ENCODE measurements at regions not wholly inside any gene's neighbourhood (a gene's known extent, or its start where the extent isn't known, plus 50 kb on each side); places are given as distances from the start of the nearest gene placed in this dataset.

DNA sequence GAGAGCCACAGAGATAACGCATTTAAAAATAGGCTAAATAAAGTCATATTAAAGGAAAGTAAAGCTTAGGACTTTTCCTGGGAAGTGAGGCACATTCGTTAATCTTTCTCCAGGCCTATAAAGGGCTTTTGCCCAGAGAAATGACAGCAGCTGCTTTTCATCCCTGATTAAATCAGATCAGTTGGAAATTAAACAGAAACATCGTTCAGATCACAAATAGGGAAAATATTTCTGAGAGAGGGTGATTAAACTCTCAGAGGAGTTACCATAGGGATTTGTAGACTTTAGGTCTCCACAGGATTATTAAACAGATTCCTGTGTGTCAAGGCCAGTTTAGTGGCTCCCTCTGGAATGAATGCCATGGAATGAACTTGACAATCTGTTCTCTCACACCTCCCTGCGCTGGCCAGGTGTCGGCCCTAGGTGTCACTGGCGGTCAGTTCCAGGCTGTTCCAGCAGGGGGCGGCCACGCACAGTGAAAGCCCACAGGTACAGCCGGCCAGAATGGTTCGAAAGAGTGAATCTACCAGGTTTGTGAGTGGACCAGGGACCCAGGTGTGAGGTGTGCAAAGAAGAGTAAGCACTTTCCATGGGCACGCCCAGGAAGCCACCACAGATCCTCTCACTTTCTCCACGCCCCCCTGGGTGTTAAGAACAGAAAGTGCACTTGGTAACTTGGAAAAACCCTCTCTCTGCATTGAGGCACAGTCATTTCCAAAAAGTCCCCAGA lies 253.0 kb upstream of the RASGRP1 start:
- DNase-seq (ENCODE audit: low spot score in 2 of 2): peak; percentile 80 to 96
- no peak overlapping the region for H3K4me3 ChIP-seq (ENCODE audit: low read depth, poor library complexity, severe bottlenecking)
- intact Hi-C loops (cut with DNase I; ENCODE audit: low total_unique reads): loop anchor here (10.0 kb wide), 1 partner anchor 937 kb away; no protein-coding TSS in a partner anchor
- TF ChIP-seq, protein P1, sequence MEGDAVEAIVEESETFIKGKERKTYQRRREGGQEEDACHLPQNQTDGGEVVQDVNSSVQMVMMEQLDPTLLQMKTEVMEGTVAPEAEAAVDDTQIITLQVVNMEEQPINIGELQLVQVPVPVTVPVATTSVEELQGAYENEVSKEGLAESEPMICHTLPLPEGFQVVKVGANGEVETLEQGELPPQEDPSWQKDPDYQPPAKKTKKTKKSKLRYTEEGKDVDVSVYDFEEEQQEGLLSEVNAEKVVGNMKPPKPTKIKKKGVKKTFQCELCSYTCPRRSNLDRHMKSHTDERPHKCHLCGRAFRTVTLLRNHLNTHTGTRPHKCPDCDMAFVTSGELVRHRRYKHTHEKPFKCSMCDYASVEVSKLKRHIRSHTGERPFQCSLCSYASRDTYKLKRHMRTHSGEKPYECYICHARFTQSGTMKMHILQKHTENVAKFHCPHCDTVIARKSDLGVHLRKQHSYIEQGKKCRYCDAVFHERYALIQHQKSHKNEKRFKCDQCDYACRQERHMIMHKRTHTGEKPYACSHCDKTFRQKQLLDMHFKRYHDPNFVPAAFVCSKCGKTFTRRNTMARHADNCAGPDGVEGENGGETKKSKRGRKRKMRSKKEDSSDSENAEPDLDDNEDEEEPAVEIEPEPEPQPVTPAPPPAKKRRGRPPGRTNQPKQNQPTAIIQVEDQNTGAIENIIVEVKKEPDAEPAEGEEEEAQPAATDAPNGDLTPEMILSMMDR (IDR thresholded peaks at IDR 0.05): peak in 1 of 3 donors; percentile 96
- no peak for TF ChIP-seq POLR2A (IDR thresholded peaks at IDR 0.05)
- 19 to 20% methylated on average over 12 of the region's 12 CpGs for WGBS, 2 donors

DNA sequence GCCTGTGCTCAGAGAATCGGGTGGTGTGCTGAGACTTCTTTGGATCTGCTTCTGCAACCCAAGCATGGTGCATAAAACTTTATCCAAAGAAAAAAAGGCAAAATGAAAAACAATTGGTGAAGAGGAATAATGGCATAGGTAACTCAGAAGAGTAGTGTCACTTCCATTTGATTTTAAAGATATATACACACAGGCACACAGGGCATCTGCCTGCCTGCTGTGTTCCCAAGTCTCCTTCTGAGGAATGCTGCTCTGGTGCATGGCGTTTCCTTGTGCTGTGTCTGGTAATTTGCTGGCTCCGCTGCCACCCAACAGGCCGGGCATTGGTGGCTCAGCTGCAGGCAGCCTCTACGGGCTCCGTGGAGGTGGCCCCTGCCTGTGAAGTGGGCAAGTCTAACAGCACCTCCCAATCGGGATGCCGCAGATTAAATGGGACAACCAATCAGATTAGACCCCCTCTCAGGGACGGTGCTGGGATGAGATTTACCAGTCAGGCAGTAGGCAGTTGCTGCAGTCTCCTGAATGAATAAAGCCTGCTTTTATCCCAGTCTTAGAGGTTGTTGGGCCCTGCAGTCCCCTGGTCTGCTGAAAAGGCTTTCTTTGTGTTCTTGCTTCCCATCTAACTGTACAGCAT lies 253.7 kb upstream of the RASGRP1 start:
- H3K4me3 ChIP-seq (ENCODE audit: low read depth, poor library complexity, severe bottlenecking): no peak overlapping the region
- DNase-seq (ENCODE audit: low spot score in 2 of 2): no peak
- WGBS, 2 donors: 79 to 83% methylated on average over 9 of the region's 9 CpGs
- no peak for TF ChIP-seq POLR2A (IDR thresholded peaks at IDR 0.05)
- TF ChIP-seq, protein P1 (IDR thresholded peaks at IDR 0.05): no peak
- intact Hi-C loops (cut with DNase I; ENCODE audit: low total_unique reads): loop anchor here (10.0 kb wide), 1 partner anchor 937 kb away; no protein-coding TSS in a partner anchor

GRCh38 chr15:38819387-38819950 lies 254.9 kb upstream of the RASGRP1 start:
- 77% methylated on average over 8 of the region's 8 CpGs for WGBS, 2 donors
- DNase-seq (ENCODE audit: low spot score in 2 of 2): no peak
- intact Hi-C loops (cut with DNase I; ENCODE audit: low total_unique reads): loop anchor here (10.0 kb wide), 1 partner anchor 935 kb away; no protein-coding TSS in a partner anchor
- TF ChIP-seq POLR2A (IDR thresholded peaks at IDR 0.05): no peak
- TF ChIP-seq, protein P1 (IDR thresholded peaks at IDR 0.05): no peak
- H3K4me3 ChIP-seq (ENCODE audit: low read depth, poor library complexity, severe bottlenecking): no peak overlapping the region

- no peak for TF ChIP-seq POLR2A (IDR thresholded peaks at IDR 0.05)
- TF ChIP-seq, protein P1 (IDR thresholded peaks at IDR 0.05): no peak
- H3K4me3 ChIP-seq (ENCODE audit: low read depth, poor library complexity, severe bottlenecking): no peak overlapping the region
- whole genome bisulfite sequencing, 2 donors: 91 to 95% methylated on average over 3 of the region's 3 CpGs
- intact Hi-C loops (cut with DNase I; ENCODE audit: low total_unique reads): no loop called here
- no peak for DNase-seq (ENCODE audit: low spot score in 2 of 2)
Measured at GRCh38 chr15:38823263-38823662, 258.6 kb upstream of the RASGRP1 start.

GRCh38 chr15:38824719-38825118 lies 260.1 kb upstream of the RASGRP1 start:
- intact Hi-C loops (cut with DNase I; ENCODE audit: low total_unique reads): no loop called here
- no peak for DNase-seq (ENCODE audit: low spot score in 2 of 2)
- no peak for TF ChIP-seq POLR2A (IDR thresholded peaks at IDR 0.05)
- TF ChIP-seq, protein P1 (IDR thresholded peaks at IDR 0.05): no peak
- 82 to 95% methylated on average over 3 of the region's 3 CpGs for WGBS, 2 donors
- H3K4me3 ChIP-seq (ENCODE audit: low read depth, poor library complexity, severe bottlenecking): no peak overlapping the region

Measured in lower leg skin (tissue), 4 donors.